Hematopoietic multipotent progenitor cell treated with erythropoietin and hydrocortisone succinate and interleukin-3 and kit ligand, for 15 days (in vitro differentiated cells): ENCODE measurements at regions not wholly inside any gene's neighbourhood (a gene's known extent, or its start where the extent isn't known, plus 50 kb on each side); places are given as distances from the start of the nearest gene placed in this dataset.
"Not testable (repeated sequence)": the region's sequence is repeated elsewhere in the genome, so short reads cannot be mapped to it uniquely, and the experiment has no call there.

Experiments
- DNase-seq: peaks from one replicate; pipeline ENCODE4 v3.0.0-alpha.2; 2015; ENCODE audit warnings: low spot score

DNA sequence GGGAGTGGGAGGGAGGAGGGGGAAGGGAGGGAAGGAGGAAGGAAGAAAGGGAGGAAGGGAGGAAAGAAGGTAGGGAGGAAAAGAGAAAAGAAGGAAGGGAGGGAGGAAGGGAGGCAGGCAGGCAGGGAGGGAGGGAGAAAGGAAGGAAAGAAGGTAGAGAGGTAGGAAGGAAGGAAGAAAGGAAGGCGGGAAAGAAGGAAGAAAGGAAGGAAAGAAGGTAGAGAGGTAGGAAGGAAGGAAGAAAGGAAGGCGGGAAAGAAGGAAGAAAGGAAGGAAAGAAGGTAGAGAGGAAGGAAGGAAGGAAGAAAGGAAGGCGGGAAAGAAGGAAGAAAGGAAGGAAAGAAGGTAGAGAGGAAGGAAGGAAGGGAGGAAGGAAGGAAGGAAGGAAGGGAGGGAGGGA is 840.3 kb upstream of the ROBO1 start:
- not testable (repeated sequence) for DNase-seq

DNA sequence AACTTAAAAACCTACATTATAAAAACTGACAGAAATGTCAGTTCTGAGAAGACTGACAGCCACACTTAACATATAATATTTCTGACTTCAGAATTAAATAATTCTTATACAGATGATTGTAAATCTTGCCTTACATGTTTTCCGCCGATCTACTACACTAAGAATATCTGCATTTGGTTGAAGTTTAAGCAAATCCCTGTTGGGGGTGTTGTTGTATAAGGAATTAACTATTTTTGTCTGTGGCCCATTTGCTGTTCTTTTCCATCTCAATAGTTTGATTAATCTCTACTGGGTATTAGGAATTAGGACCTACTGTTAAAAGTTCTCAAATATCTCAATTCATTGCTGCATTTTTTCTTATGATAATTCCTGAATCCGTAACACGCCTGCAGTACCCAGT is 838.3 kb upstream of the ROBO1 start:
- DNase-seq, result no peak

DNA sequence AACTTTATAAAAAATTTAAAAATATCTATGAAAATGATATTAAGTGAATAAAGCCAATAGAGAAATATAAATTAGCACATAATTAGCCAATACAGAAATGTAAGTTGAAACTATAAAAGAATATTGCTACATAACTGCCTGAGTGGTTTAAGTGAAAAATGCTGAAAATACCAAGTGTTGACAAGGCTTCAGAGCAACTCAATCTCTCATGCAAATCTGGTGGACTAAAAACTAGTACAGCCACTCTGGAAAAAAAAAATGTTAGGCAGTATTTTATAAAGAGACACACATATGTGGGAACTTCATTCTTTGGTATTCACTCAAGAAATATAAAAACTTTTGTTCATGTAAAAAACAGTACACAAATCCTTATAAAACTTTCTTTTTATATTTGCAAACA is 833.7 kb upstream of the ROBO1 start:
- DNase-seq, result no peak

- DNase-seq, result no peak
Observed at GRCh38 chr3:80592792-80593191, 825.0 kb upstream of the ROBO1 start.

DNA sequence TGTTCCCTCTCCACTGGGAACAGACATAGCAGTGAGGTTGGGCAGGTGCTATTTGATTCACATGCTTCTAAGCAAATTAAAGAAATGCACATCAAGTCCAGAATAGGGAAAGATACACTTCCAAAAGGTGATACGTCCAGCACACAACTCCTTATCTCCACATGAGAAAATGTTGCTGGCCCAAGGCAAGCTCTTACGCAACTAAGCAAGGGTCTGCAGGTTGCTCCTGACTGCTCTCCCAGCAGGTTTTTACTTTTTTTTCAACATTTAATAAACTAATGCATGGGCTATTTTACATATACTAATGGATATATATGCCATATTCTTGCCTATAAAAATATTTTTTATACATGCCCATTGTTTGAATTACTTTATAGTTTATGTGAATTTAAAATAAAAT is 818.5 kb upstream of the ROBO1 start:
- DNase-seq, result no peak

GRCh38 chr3:80580146-80580545 is 812.3 kb upstream of the ROBO1 start:
- DNase-seq, result no peak

- no peak for DNase-seq
Observed at GRCh38 chr3:80564391-80564790, 796.6 kb upstream of the ROBO1 start.

DNA sequence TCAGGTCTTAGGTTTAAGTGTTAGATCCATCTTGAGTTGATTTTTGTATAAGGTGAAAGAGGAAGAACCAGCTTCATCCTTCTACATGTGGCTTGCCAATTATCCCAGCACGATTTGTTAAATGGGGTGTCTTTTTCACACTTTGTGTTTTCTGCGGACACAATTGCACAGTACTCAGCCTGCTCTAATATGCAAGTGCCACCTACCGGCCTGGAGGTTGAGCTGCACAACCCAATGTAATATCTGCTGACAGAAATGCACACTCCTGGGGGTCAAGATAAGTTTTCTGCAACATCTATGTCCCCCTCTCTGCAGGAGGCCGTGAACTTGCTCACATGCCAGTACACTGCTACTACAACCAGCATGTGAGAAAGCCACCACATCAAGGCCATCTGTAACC is 791.9 kb upstream of the ROBO1 start:
- DNase-seq, result no peak

- no peak for DNase-seq
Observed at GRCh38 chr3:80556763-80557162, 789.0 kb upstream of the ROBO1 start.

GRCh38 chr3:80554304-80554703 is 786.5 kb upstream of the ROBO1 start:
- DNase-seq, result no peak

GRCh38 chr3:80553211-80553610 is 785.4 kb upstream of the ROBO1 start:
- DNase-seq, result no peak

GRCh38 chr3:80550174-80550573 is 782.4 kb upstream of the ROBO1 start:
- no peak for DNase-seq

- DNase-seq, result no peak
Observed at GRCh38 chr3:80549173-80549572, 781.4 kb upstream of the ROBO1 start.

DNA sequence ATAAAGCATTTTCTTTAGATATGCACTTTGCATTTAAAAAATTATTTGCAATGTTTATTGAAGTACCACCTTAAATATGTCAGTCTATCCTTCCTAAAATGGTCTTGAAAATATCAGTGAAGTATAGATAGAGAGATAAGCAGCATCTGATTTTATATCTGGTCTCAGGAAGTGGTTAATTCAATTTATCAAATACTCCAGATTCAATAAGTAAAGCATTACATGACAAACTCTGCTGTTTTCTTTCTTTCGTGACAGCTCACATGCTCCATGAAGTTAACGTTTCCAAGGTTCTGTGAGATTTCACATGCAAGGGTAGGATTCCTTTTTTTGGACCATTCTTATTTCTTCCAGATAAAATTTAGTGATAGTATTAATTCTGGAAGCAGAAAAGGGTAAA is 775.4 kb upstream of the ROBO1 start:
- DNase-seq, result no peak

- DNase-seq, result no peak
Observed at GRCh38 chr3:80542456-80542855, 774.7 kb upstream of the ROBO1 start.

DNA sequence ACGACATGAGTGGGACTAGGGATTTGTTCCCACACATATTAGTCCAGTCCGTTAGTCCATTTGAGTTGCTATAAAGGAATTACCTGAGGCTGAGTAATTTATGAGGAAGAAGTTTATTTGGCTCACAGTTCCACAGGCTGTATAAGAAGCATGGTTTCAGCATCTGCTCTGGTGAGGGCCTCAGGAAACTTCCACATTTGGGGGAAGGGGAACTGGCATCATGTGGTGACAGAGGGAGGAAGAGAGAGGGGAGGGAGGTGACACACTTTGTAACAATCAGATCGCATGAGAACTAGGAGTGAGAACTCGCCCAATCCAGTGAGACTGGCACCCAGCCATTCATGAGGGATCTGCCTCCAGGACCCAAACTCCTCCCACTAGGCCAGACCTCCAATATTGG is 769.9 kb upstream of the ROBO1 start:
- DNase-seq, result no peak

DNA sequence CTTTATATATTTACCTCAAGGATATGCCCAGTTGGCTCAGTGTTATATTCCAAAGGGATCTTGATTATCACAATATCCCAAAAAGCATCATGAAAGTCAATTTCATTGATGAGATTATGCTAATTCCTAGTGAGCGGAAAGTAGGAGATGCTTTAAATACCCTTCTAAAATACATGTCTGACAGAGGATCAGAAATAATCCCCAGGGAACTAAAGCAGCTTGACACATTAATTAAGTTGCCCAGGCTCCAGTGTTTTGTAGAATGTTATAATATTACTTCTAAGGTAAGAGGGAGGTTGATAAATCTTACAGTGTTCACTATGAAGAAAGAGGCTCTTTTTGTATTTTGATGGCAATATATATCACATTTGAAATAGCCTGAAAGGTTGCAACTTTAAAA is 767.5 kb upstream of the ROBO1 start:
- no peak for DNase-seq

DNA sequence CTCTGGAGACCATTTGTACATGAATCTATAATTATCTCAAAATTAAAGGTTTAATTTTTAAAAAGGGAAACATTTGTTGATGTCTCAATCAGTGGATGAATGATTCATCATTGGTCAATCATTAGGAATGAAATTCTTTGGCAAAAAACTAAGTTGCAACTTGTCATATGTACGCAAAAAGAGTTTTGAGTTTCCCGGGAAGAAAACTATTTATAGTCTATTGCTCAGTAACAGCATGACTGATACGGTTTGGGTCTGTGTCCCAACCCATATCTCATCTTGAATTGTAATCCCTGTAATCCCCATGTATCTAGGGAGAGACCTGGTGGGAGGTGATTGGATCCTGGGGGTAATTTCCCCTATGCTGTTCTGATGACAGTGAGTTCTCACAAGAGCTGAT is 765.8 kb upstream of the ROBO1 start:
- no peak for DNase-seq

DNA sequence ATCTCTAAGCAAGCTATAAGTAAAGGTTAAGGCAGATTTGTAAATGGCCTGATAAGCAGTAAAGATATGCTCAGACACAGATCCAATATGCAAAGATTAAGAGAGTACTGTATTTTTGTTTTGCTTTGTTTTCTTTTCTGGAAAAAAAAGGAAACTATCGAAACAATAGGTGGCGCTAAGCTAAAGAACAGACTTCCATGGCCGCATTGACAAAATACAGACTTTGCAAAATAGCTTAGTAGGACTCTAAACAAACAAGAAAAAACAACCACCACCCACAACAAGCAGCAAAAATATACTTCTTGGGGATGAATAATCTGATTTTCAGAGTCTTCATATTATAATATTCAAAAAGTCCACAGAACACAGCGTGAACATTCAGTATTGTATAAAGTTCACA is 758.4 kb upstream of the ROBO1 start:
- no peak for DNase-seq

DNA sequence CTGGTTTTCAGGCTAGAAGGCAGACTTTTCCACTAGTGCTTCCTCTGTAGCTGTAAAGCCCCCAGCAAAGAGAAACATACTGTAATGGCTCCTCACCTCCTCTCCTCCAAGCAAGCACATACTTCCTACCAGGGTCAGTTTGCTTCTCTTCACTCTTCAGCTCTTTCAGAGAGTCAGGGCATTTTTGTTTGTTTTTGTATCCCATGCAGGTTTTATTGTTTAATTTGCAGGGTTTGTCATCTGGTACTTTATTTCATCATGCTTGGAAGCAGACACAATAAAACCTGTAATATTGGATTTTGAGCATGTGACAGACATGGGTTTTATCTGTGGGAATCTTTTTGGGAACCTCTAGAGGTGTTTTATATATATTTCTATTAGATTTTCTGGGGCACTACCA is 753.3 kb upstream of the ROBO1 start:
- no peak for DNase-seq

DNA sequence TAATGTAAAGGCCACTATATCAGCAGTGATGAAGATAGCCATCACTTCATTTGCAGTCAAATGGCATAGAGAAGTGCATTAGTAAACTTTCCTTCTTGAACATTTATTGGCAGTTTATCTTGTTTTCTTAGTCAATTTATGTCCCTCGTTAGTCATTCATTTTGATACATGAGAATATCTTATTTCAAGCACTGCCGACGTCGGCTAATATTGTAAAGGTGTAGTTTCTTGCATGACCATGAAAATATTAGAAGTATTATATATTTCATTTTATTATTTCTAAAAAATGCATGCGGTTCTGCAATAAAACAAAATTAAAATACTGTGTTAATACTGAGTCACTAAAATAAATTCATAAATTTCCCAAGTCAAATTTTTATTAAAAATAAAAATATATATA is 751.6 kb upstream of the ROBO1 start:
- DNase-seq, result no peak

DNA sequence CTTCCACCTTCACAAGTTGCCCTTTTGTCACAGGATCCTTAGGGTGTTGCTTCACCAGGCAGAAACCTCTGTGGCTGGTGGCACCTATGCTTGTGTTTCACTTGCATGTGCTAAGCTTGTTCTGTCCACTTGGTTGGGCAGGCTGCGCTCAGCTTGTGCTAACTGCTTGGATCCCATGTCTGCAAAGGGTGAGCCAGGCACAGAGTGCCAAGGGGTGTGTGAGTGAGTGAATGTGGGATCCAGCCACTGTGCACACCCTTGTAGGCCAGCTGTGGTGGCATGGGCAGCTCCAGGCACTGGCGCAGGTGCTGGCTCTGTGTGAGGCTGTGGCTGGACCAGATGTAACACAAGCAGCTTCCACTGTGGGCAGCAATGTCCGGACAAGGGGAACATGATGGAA is 728.7 kb upstream of the ROBO1 start:
- DNase-seq, result no peak

GRCh38 chr3:80492162-80492561 is 724.4 kb upstream of the ROBO1 start:
- DNase-seq, result no peak

- DNase-seq, result no peak
Observed at GRCh38 chr3:80472961-80473360, 705.2 kb upstream of the ROBO1 start.

GRCh38 chr3:80472459-80472858 is 704.7 kb upstream of the ROBO1 start:
- DNase-seq, result no peak
